GM12864 (cell line): ENCODE measurements at regions not wholly inside any gene's neighbourhood (a gene's known extent, or its start where the extent isn't known, plus 50 kb on each side); places are given as distances from the start of the nearest gene placed in this dataset.

Source experiments
- DNase-seq: peaks from one replicate; pipeline ENCODE4 v3.0.0-alpha.2; 2011; ENCODE audit warnings: low read depth
- H3K4me3 ChIP-seq: 2 replicates; pipeline ENCODE4 v1.5.1; 2011; ENCODE audit warnings: mild to moderate bottlenecking, low read depth, low read length, control low read depth
- TF ChIP-seq, protein P1 (sequence below): IDR thresholded peaks from 2 replicates; pipeline ENCODE4 v1.5.1; 2011; ENCODE audit warnings: low read depth, mild to moderate bottlenecking, moderate library complexity, low read length, control low read depth, inconsistent platforms; ENCODE audit errors: missing control alignments

DNA sequence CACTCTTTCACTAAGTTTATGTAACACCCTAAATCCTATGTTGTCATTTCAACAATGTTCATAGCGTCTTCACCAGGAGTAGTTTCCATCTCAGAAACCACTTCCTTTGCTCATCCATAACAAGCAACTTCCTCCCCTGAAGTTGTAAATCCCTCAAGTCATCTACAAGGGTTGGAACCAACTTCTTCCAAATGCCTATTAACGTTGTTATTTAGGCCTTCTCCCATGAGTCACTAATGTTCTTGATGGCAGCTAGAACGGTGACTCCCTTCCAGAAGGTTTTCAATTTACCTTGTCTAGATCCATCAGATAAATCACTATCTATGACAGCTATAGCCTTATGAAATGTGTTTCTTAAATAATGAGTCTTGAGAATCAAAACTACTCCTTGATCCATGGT lies 73.3 kb upstream of the TARS1 start:
- H3K4me3 ChIP-seq, result no peak overlapping the region
- TF ChIP-seq, protein P1, sequence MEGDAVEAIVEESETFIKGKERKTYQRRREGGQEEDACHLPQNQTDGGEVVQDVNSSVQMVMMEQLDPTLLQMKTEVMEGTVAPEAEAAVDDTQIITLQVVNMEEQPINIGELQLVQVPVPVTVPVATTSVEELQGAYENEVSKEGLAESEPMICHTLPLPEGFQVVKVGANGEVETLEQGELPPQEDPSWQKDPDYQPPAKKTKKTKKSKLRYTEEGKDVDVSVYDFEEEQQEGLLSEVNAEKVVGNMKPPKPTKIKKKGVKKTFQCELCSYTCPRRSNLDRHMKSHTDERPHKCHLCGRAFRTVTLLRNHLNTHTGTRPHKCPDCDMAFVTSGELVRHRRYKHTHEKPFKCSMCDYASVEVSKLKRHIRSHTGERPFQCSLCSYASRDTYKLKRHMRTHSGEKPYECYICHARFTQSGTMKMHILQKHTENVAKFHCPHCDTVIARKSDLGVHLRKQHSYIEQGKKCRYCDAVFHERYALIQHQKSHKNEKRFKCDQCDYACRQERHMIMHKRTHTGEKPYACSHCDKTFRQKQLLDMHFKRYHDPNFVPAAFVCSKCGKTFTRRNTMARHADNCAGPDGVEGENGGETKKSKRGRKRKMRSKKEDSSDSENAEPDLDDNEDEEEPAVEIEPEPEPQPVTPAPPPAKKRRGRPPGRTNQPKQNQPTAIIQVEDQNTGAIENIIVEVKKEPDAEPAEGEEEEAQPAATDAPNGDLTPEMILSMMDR, result no peak
- DNase-seq, result no peak

DNA sequence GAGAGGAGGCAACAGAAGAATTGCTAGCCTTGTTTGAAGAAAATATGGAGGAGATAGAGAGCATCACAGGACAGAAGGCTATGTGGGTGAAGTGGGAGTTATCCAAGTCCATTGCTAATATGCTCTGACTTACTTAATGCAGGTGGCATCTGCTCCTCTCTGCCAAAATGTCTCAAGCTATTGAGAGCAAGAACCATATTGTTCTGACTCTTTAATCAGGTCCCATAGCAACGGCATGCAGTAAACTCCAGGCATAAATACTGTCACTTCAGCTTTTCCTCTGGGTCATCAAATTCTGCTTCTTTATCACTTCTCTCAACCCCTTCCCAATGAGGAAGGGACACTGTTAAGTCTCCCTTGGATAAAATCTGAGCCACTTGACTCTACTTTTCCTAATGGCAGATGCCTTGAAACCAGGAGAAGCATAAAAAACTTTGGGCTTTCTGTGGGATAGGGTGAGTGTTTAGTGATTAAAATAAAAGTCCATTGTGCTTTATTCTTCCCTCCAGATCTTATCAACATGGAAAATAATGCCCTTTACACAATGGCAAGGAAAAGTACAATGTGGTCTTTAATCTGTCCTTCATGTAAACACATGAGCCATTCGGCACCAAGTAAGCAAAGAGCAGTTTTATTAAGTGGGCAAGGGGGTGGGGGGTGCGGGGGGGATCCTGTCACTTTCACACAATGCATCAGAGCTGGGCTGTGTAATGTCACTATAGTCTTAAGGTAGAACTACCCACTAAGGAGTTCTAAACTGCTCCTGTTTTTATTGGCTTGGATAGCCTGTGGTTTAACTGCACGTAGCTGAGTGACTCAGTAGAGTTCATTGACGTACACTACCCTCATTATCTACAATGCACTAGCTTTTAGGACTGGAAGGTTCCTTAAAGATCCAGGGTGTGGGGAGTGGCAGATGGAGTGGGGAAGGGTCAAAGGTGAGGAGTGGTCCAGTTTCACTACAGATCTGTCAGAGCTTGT lies 71.0 kb upstream of the TARS1 start:
- no peak overlapping the region for H3K4me3 ChIP-seq
- DNase-seq, result no peak
- TF ChIP-seq, protein P1, result no peak

DNA sequence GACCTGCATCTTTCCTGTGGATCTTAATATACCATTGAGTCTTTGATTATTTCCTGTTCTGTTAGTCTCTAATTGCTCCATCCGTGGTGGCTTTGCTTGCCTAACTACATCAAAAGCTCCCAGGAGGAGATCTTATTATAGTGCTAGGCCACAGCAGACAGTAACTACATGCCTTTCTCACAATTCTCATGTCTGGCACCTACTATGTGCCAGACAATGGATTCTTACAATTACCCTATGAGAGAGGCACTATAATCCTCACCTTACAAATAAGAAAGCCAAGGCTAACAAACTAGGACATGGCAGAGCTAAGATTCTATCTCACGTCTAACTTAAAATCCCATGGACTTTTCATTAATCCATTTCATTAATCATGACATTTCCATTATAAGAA lies 70.3 kb upstream of the TARS1 start:
- TF ChIP-seq, protein P1, result no peak
- DNase-seq, result no peak
- H3K4me3 ChIP-seq, result no peak overlapping the region

DNA sequence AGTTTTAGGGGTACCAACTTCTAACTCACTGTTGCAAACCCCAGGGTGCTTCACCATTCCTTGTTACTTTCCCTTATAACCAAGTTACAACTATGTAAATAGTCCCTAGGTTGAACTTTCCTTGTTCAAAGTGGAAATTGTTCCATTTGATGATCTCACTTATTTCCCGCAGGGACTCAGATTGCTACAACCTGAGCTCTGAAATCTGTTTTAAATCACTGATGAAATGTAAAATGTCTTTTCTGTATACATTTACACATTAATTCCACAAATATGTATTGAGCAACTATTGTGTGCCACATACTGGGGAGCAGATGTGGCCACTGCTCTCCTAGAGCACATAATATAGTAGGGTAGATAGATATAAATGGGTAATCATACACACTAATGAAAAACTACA lies 69.1 kb upstream of the TARS1 start:
- H3K4me3 ChIP-seq, result no peak overlapping the region
- TF ChIP-seq, protein P1, result no peak
- no peak for DNase-seq

DNA sequence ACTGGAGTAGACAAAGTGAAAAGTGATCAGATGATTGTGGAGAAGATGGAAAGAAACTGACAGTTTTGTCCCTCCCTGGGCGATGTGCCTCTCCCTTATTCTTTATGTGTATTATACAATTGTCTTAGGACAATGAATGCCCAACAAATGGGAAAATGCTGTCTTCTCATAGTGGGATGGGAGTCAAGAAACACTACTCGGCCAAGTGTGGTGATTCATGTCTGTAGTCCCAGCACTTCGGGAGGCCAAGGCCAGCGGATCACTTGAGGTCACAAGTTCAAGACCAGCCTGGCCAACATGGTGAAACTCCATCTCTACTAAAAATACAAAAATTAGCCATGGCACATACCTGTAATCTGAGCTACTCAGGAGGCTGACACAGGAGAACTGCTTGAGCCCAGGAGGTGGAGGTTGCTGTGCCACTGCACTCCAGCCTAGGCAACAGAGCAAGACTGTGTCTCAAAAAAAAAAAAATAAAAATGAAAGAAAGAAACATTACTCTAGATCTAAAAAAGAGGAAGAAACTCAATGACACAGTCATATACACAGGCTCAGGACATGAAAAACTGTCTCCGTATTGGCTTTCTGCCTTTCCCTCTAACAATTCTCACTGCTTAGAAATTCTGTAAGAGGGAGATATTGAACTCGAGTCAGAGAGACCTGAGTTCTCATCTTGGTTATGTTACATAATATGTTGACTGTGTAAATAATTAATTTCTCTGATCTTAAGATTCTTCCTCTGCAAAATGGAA lies 67.9 kb upstream of the TARS1 start:
- no peak for DNase-seq
- TF ChIP-seq, protein P1, result no peak
- H3K4me3 ChIP-seq, result no peak overlapping the region

DNA sequence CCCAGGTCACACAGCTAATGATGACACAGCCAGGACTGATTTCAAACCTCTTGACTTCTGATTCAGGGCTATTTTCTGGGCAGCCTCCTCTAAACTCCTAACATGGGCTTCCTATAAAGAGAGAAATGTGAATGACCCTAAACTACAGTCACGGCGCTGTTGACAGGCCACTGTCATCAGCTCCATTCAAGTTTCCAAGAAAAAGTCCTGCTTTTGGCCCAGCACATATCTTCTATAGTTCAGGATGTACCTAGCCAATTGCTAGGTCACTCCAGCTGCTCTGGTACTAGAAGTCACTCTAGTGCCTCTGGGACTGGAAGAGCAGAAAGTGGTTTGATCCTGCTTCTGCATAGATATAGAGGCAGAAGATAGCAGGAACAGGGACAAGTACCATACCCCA lies 64.9 kb upstream of the TARS1 start:
- TF ChIP-seq, protein P1, result no peak
- no peak for DNase-seq
- H3K4me3 ChIP-seq, result no peak overlapping the region

DNA sequence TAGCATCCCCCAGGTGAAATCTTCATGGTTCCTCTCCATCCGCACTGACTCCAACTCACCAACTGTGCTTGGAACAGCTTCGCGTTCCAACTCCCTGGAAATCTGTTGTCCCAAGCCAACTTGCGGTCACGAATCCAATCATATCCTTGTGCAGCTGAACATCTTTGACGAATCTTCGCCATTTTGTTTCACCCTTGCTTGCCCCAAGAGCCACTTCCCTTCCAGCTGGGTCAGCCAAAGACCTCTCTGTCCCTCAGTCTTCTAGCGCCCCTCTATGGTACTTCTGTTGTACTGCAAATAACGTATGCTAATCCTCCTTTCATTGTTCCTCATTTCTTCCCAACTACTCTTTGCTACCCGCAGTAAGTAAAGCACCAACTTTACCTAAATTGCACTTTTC lies 61.0 kb upstream of the TARS1 start:
- H3K4me3 ChIP-seq, result no peak overlapping the region
- no peak for DNase-seq
- TF ChIP-seq, protein P1, result peak; percentile 59
